ENCODE measurements at regions not wholly inside any gene's neighbourhood (a gene's known extent, or its start where the extent isn't known, plus 50 kb on each side); places are given as distances from the start of the nearest gene placed in this dataset.

GRCh38 chr18:68604256-68604655 is 110.7 kb downstream of the TMX3 start:
- no peaks in the 10 kb centered on the region for H3K36me3 ChIP-seq (ENCODE audit: control insufficient read depth in 4 of 4, insufficient read depth in 4 of 4, low read length in 4 of 4)
- 40 to 81% methylated on average over 1 of the region's 1 CpG for WGBS, 2 donors
- H3K27me3 ChIP-seq (ENCODE audit: control insufficient read depth in 3 of 3, insufficient read depth in 3 of 3, low read length in 2 of 3): no peaks in the 10 kb centered on the region
- no peaks in the 10 kb centered on the region for H3K4me1 ChIP-seq (ENCODE audit: control insufficient read depth in 5 of 5, insufficient read depth in 5 of 5, low read length in 5 of 5)
- H3K9ac ChIP-seq (ENCODE audit: insufficient read depth in 1 of 2, low read length in 2 of 2): no peak overlapping the region
- DNase-seq: peak in 1 of 3 donors; percentile 20
- no peaks in the 10 kb centered on the region for H3K9me3 ChIP-seq (ENCODE audit: control insufficient read depth in 4 of 4, insufficient read depth in 3 of 4, low read length in 3 of 4)
- H3K4me3 ChIP-seq: no peak overlapping the region
- no peak for TF ChIP-seq CTCF (IDR thresholded peaks at IDR 0.05; ENCODE audit: control extremely low read depth, extremely low read depth)
- no peak for ATAC-seq (ENCODE audit: insufficient read depth, low FRiP score)
- H3K27ac ChIP-seq (ENCODE audit: low read depth in 1 of 2, low read length in 1 of 2): no peak overlapping the region

- H3K27ac ChIP-seq (ENCODE audit: low read depth in 1 of 2, low read length in 1 of 2): no peak overlapping the region
- H3K9ac ChIP-seq (ENCODE audit: insufficient read depth in 1 of 2, low read length in 2 of 2): no peak overlapping the region
- no peak for TF ChIP-seq CTCF (IDR thresholded peaks at IDR 0.05; ENCODE audit: control extremely low read depth, extremely low read depth)
- no peak for ATAC-seq (ENCODE audit: insufficient read depth, low FRiP score)
- H3K4me1 ChIP-seq (ENCODE audit: control insufficient read depth in 5 of 5, insufficient read depth in 5 of 5, low read length in 5 of 5): no peaks in the 10 kb centered on the region
- DNase-seq: no peak
- H3K36me3 ChIP-seq (ENCODE audit: control insufficient read depth in 4 of 4, insufficient read depth in 4 of 4, low read length in 4 of 4): no peaks in the 10 kb centered on the region
- H3K9me3 ChIP-seq (ENCODE audit: control insufficient read depth in 4 of 4, insufficient read depth in 3 of 4, low read length in 3 of 4): no peaks in the 10 kb centered on the region
- no peaks in the 10 kb centered on the region for H3K27me3 ChIP-seq (ENCODE audit: control insufficient read depth in 3 of 3, insufficient read depth in 3 of 3, low read length in 2 of 3)
- WGBS, 2 donors: 90 to 93% methylated on average over 2 of the region's 2 CpGs
- H3K4me3 ChIP-seq: no peak overlapping the region
Measured at GRCh38 chr18:68596016-68596415, 118.9 kb downstream of the TMX3 start.

GRCh38 chr18:68588169-68588568 is 126.7 kb downstream of the TMX3 start:
- H3K9ac ChIP-seq (ENCODE audit: insufficient read depth in 1 of 2, low read length in 2 of 2): no peak overlapping the region
- H3K9me3 ChIP-seq (ENCODE audit: control insufficient read depth in 4 of 4, insufficient read depth in 3 of 4, low read length in 3 of 4): no peaks in the 10 kb centered on the region
- no peaks in the 10 kb centered on the region for H3K36me3 ChIP-seq (ENCODE audit: control insufficient read depth in 4 of 4, insufficient read depth in 4 of 4, low read length in 4 of 4)
- WGBS, 2 donors: 56 to 67% methylated on average over 5 of the region's 5 CpGs
- DNase-seq (no peak), ATAC-seq (ENCODE audit: insufficient read depth, low FRiP score) (no peak)
- no peak overlapping the region for H3K4me3 ChIP-seq
- no peaks in the 10 kb centered on the region for H3K4me1 ChIP-seq (ENCODE audit: control insufficient read depth in 5 of 5, insufficient read depth in 5 of 5, low read length in 5 of 5)
- H3K27ac ChIP-seq (ENCODE audit: low read depth in 1 of 2, low read length in 1 of 2): no peak overlapping the region
- H3K27me3 ChIP-seq (ENCODE audit: control insufficient read depth in 3 of 3, insufficient read depth in 3 of 3, low read length in 2 of 3): no peaks in the 10 kb centered on the region
- no peak for TF ChIP-seq CTCF (IDR thresholded peaks at IDR 0.05; ENCODE audit: control extremely low read depth, extremely low read depth)

- Histone ChIP-seq H3K4me1 (ENCODE audit: control insufficient read depth in 5 of 5, insufficient read depth in 5 of 5, low read length in 5 of 5) (no peaks in the 10 kb centered on the region), H3K27me3 (ENCODE audit: control insufficient read depth in 3 of 3, insufficient read depth in 3 of 3, low read length in 2 of 3) (no peaks in the 10 kb centered on the region), H3K4me3 (no peak overlapping the region), H3K36me3 (ENCODE audit: control insufficient read depth in 4 of 4, insufficient read depth in 4 of 4, low read length in 4 of 4) (no peaks in the 10 kb centered on the region), H3K9me3 (ENCODE audit: control insufficient read depth in 4 of 4, insufficient read depth in 3 of 4, low read length in 3 of 4) (no peaks in the 10 kb centered on the region), H3K9ac (ENCODE audit: insufficient read depth in 1 of 2, low read length in 2 of 2) (no peak overlapping the region), H3K27ac (ENCODE audit: low read depth in 1 of 2, low read length in 1 of 2) (no peak overlapping the region)
- DNase-seq: no peak
- 85 to 86% methylated on average over 1 of the region's 1 CpG for WGBS, 2 donors
- ATAC-seq (ENCODE audit: insufficient read depth, low FRiP score): no peak
- TF ChIP-seq CTCF (IDR thresholded peaks at IDR 0.05; ENCODE audit: control extremely low read depth, extremely low read depth): no peak
Measured at GRCh38 chr18:68583685-68584084, 131.2 kb downstream of the TMX3 start.

Data from lung (tissue), 11 donors.